NCI-H1105 treated with DMSO at 0.1 percent for 48 hours (cell line): ENCODE measurements at regions not wholly inside any gene's neighbourhood (a gene's known extent, or its start where the extent isn't known, plus 50 kb on each side); places are given as distances from the start of the nearest gene placed in this dataset.

Experiments used
- DNase-seq: peaks from one replicate; lab custom pipeline; 2025; lab: John Stamatoyannopoulos, UW

DNA sequence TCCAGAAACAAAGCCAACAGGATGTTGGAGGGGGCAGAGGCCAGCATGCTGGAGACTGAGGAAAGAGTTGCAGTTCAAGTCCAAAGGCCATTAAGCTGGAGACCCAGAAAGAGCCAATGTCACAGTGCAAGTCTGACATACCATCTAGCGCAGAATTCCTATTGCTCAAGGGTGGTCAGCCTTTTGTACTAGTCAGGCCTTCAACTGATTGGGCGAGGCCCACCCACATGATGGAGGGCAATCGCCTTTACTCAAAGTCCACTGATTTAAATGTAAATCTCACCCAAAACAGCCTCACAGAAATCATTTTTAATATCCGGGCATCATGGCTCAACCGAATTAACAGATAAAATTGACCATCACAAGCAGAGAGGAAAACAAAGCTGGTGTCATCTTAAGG, 113.9 kb downstream of the RCN1 start:
- DNase-seq = no peak

GRCh38 chr11:32210556-32210955, 119.7 kb downstream of the RCN1 start:
- no peak for DNase-seq

- no peak for DNase-seq
Observed at GRCh38 chr11:32213223-32213622, 122.3 kb downstream of the RCN1 start.

DNA sequence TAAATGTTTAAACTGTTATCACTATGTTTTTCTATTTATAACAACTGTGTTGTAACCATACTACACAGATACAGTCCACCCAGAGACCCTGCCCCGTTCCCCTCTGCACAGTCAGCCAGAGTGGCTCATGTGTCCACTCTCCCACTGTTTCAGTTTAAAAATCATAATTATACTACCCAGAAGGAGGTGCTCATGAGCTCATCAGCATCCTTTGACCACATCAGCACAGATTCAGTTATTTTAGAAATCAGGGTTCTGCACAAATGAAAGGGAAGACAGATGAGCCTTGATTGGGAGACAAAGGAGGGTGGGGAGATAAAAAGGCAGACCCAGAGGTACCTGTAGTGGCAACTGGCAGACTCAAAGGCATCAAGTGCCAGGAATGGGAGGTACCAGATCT, 124.3 kb downstream of the RCN1 start:
- no peak for DNase-seq

- no peak for DNase-seq
Observed at GRCh38 chr11:32216749-32217148, 125.9 kb downstream of the RCN1 start.

DNA sequence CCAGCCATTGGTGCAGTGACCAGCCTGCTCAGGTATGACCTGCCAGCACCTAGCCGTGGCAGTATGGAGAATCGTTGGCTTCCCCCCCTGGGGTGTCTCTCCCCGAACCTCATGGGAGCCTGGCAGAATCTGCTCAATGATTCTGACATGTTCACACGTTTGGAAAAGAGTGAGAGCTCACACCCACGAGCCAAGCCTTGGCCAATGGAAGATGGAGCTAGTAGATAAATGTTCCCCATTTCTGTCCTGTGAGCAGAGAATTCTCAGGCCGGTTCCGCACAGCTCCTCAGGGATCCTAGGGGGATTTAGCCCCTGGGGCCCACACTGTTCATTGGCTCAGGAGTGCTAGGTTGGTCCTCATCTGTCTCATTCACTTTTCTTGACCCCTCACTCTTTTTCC, 128.4 kb downstream of the RCN1 start:
- DNase-seq = no peak

GRCh38 chr11:32221476-32222032, 130.7 kb downstream of the RCN1 start:
- no peak for DNase-seq

GRCh38 chr11:32224580-32224979, 133.7 kb downstream of the RCN1 start:
- DNase-seq = no peak

DNA sequence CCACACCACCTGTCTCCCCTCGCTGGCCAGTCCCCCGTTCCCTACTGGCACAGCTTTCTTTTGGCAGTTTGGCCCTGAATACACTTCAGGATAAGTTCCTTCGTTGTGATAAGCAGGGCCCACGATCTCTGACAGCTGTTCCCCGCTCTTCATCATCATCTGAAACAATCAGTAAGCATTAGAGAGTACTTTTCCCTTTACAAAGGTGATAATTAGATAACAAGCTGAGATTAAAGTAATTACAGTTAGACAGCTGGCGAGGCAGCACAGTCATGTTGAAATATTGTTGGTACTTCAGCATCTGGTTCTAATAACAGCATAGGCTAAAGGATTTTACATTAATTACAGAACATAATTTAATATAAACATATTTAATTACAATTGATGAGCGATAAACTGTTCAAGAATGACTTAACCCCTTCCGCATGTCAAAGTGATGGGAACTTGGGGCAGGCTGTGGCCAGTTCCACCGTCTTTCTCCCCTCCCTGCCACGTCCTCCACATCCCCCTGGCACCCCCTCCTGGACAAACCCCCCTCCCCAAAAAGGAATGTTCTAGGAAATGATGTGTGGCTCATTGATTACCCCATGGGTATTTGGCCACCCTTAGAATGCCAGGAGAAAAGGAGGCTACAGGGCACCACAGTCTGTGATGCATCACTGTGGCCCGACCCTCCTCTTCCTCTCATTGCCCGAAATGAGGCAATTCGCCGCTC, 134.9 kb downstream of the RCN1 start:
- DNase-seq = peak; percentile 95

DNA sequence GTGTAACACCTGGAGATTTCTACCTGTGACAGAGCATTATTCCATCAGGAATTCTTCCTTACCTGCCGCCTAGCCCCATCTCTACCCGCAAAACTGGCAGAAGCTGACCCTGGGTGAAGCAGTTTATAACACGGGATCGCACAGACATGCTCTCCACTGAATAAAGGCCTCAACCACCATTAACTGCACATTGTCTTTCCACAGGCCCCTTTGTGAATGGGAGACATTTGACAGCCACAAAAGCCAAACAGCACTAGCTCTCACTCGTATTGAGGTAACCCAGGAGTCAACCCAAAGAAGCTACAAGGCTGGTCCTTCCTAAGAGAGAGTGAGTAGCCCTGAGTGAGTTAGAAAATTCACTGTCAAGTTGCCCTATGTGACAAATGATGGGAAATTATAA, 135.6 kb downstream of the RCN1 start:
- DNase-seq = peak; percentile 23

- DNase-seq = no peak
Observed at GRCh38 chr11:32229576-32230240, 138.8 kb downstream of the RCN1 start.

- DNase-seq = peak; percentile 36
Observed at GRCh38 chr11:32231909-32232493, 141.1 kb downstream of the RCN1 start.

GRCh38 chr11:32232516-32232915, 141.6 kb downstream of the RCN1 start:
- DNase-seq = no peak

DNA sequence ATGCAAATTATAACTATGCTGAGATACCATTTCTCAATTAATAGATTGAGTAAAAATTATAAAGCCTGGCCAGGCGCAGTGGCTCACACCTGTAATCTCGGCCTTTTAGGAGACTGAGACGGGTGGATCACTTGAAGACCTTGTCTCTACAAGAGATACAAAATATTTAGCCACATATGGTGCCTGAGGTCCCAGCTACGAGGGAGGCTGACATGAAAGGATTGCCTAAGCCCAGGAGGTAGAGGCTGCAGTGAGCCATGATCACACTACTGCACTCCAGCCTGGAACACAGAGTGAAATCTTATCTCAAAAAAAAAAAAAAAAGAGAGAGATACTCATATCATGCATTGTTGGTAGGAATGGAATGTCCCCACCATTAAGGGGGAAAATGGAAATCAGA, 142.4 kb downstream of the RCN1 start:
- no peak for DNase-seq

DNA sequence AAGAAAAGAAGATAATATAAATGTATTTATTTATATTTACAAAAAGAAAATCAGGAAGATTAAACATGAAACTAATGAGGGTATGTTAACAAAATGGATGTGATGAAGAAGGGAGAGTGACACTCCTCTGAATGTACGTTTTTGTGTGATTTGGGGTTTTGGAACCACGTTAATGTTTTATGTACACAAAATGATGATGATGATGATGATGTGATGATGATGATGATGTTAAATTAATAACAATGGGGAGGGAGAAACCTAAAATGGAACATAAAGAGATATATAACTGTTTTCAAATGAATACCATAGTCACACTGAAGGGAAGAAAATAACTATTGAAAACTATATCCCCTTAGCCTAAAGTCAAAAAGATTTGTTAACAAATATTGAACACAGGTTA, 143.1 kb downstream of the RCN1 start:
- no peak for DNase-seq

GRCh38 chr11:32244453-32244852, 153.6 kb downstream of the RCN1 start:
- no peak for DNase-seq

GRCh38 chr11:32253706-32254105, 162.8 kb downstream of the RCN1 start:
- no peak for DNase-seq

GRCh38 chr11:32255841-32256240, 165.0 kb downstream of the RCN1 start:
- DNase-seq = peak; percentile 97

DNA sequence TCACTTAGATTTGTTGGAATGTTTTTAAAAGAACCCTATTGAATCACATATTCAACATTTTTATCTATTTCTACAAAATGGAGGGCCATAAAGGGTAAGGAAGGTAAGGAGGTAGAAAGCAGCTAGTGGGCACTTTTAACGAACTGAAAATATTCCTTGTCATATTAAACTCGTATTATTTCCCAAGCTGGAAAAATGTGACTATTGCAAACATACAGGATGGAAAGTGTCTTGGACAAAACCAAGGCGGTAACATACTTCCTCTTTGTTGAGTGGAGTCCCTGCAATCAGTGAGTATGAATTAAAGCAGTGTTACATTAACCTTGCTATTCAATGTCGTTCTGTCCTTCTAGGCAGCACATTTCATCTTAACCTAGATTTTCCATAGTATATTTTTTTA, 165.6 kb downstream of the RCN1 start:
- no peak for DNase-seq

DNA sequence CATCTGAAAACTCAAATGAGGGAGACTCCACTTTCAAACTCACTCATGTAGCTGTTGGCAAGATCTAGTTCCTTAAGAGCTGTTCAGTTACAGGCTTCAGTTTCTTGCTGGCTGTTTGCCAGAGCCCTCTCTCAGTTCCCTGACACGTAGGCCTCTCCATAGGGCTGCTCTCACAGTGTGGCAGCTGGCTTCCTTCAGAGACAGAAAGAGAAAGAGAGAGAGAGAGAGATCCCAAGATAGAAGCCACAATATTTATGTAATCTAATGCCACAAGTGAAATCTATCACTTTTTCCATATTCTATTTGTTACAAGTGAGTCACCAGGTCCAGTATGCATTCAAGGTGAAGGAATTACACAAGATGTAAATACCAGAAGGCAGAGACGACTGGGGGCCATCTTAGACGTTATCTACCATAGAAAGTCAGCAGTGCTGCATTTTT, 168.8 kb downstream of the RCN1 start:
- peak; percentile 42 for DNase-seq

GRCh38 chr11:32262367-32262766, 171.5 kb downstream of the RCN1 start:
- DNase-seq = no peak

DNA sequence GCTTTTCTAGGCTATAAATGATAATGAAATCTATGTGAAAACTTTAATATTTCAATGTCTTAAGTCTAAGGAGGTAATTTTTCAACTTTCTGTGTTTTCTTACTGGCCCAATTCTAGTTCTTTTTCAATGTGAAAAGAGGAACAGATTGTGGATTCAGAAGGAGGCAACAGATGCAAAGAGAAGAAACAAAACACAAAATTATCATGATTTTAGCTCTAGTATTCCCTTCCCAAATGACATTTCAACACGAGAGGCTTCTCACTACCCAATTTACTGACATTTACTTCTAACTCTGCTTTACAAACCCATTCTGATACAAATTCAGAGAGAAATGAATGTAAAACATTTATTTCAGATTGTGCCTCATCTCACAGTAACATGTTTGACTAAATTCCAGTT, 169.4 kb downstream of the WT1 start:
- DNase-seq = no peak

- DNase-seq = no peak
Observed at GRCh38 chr11:32266601-32267000, 168.7 kb downstream of the WT1 start.
